GM19240 (cell line): ENCODE measurements at regions not wholly inside any gene's neighbourhood (a gene's known extent, or its start where the extent isn't known, plus 50 kb on each side); places are given as distances from the start of the nearest gene placed in this dataset.
"Not testable (repeated sequence)": the region's sequence is repeated elsewhere in the genome, so short reads cannot be mapped to it uniquely, and the experiment has no call there.

Experiments
- DNase-seq: peaks from one replicate; pipeline ENCODE4 v3.0.0; 2011; ENCODE audit warnings: low spot score; ENCODE audit not compliant: insufficient read length

- DNase-seq = no peak
Observed at GRCh38 chr6:137968901-137969300, 101.8 kb downstream of the TNFAIP3 start.

GRCh38 chr6:137969874-137970273 lies 102.8 kb downstream of the TNFAIP3 start:
- DNase-seq = no peak

GRCh38 chr6:137970368-137970767 lies 103.3 kb downstream of the TNFAIP3 start:
- no peak for DNase-seq

GRCh38 chr6:137973201-137973600 lies 106.1 kb downstream of the TNFAIP3 start:
- no peak for DNase-seq

GRCh38 chr6:137975188-137975940 lies 108.3 kb downstream of the TNFAIP3 start:
- DNase-seq = no peak

- DNase-seq = no peak
Observed at GRCh38 chr6:137976430-137976829, 109.4 kb downstream of the TNFAIP3 start.

- no peak for DNase-seq
Observed at GRCh38 chr6:137977206-137977605, 110.1 kb downstream of the TNFAIP3 start.

GRCh38 chr6:137977814-137978213 lies 110.8 kb downstream of the TNFAIP3 start:
- no peak for DNase-seq

- no peak for DNase-seq
Observed at GRCh38 chr6:137978252-137978896, 111.3 kb downstream of the TNFAIP3 start.

GRCh38 chr6:137979263-137979662 lies 112.2 kb downstream of the TNFAIP3 start:
- not testable (repeated sequence) for DNase-seq

- DNase-seq = no peak
Observed at GRCh38 chr6:137980777-137981176, 113.7 kb downstream of the TNFAIP3 start.

GRCh38 chr6:137981758-137982157 lies 114.7 kb downstream of the TNFAIP3 start:
- DNase-seq = no peak

GRCh38 chr6:137982418-137983189 lies 115.5 kb downstream of the TNFAIP3 start:
- no peak for DNase-seq

- DNase-seq = no peak
Observed at GRCh38 chr6:137983269-137983668, 116.2 kb downstream of the TNFAIP3 start.

GRCh38 chr6:137989664-137990063 lies 117.6 kb downstream of the PERP start:
- no peak for DNase-seq

GRCh38 chr6:137995371-137995770 lies 111.8 kb downstream of the PERP start:
- no peak for DNase-seq

- no peak for DNase-seq
Observed at GRCh38 chr6:137998461-137999019, 108.7 kb downstream of the PERP start.

- no peak for DNase-seq
Observed at GRCh38 chr6:137999815-138000214, 107.4 kb downstream of the PERP start.

- no peak for DNase-seq
Observed at GRCh38 chr6:138000941-138001340, 106.3 kb downstream of the PERP start.

- no peak for DNase-seq
Observed at GRCh38 chr6:138001750-138002349, 105.4 kb downstream of the PERP start.
